RWPE2 (cell line): ENCODE measurements at regions not wholly inside any gene's neighbourhood (a gene's known extent, or its start where the extent isn't known, plus 50 kb on each side); places are given as distances from the start of the nearest gene placed in this dataset.
A peak's percentile ranks its signal among the peaks of the same experiment; 100 is the strongest.

Experiments
- ATAC-seq: fragments of 200-7000 bp; cut with Tn5 transposase; 3 replicates; pipeline ENCODE4 v1.9.1; 2021; ENCODE audit warnings: low read depth
- DNase-seq: peaks from one replicate; pipeline ENCODE4 v3.0.0-alpha.2; 2020; ENCODE audit warnings: low spot score
- H3K27ac ChIP-seq: fragments of 450-650 bp; 2 replicates; pipeline ENCODE4 v1.5.1; 2017; ENCODE audit warnings: mild to moderate bottlenecking; ENCODE audit not compliant: poor library complexity, severe bottlenecking
- H3K27me3 ChIP-seq: fragments of 250-450 bp; sonication (Bioruptor Pico); 2 replicates; pipeline ENCODE4 v1.5.1; 2021; ENCODE audit warnings: mild to moderate bottlenecking, moderate library complexity; ENCODE audit not compliant: insufficient read depth, poor library complexity, severe bottlenecking
- H3K36me3 ChIP-seq: fragments of 250-450 bp; sonication (Bioruptor Pico); 2 replicates; pipeline ENCODE4 v1.5.1; 2020; ENCODE audit warnings: low read depth, mild to moderate bottlenecking, moderate library complexity
- H3K4me1 ChIP-seq: fragments of 250-450 bp; sonication (Bioruptor Pico); 2 replicates; pipeline ENCODE4 v1.5.1; 2021; ENCODE audit warnings: mild to moderate bottlenecking, moderate library complexity; ENCODE audit not compliant: insufficient read depth, poor library complexity, severe bottlenecking
- H3K4me3 ChIP-seq: fragments of 250-450 bp; sonication (Bioruptor Pico); 2 replicates; pipeline ENCODE4 v1.5.1; 2021; ENCODE audit warnings: mild to moderate bottlenecking, moderate library complexity; ENCODE audit not compliant: severe bottlenecking
- H3K9me3 ChIP-seq: fragments of 250-450 bp; sonication (Bioruptor Pico); 2 replicates; pipeline ENCODE4 v1.5.1; 2021; ENCODE audit warnings: mild to moderate bottlenecking, moderate library complexity; ENCODE audit not compliant: severe bottlenecking
- TF ChIP-seq, protein P1 (sequence below): fragments of 450-650 bp; IDR thresholded peaks from one replicate; pipeline ENCODE4 v1.5.1; 2017; ENCODE audit warnings: mild to moderate bottlenecking, moderate library complexity; ENCODE audit not compliant: poor library complexity, severe bottlenecking

GRCh38 chr12:17077594-17077993 lies 471.6 kb upstream of the LMO3 start:
- ATAC-seq (no peak), DNase-seq (no peak)
- Histone ChIP-seq H3K4me1 (no peaks in the 10 kb centered on the region), H3K36me3 (no peaks in the 10 kb centered on the region), H3K4me3 (no peak overlapping the region), H3K27me3 (no peaks in the 10 kb centered on the region), H3K27ac (no peak overlapping the region), H3K9me3 (no peaks in the 10 kb centered on the region)
- TF ChIP-seq, protein P1, sequence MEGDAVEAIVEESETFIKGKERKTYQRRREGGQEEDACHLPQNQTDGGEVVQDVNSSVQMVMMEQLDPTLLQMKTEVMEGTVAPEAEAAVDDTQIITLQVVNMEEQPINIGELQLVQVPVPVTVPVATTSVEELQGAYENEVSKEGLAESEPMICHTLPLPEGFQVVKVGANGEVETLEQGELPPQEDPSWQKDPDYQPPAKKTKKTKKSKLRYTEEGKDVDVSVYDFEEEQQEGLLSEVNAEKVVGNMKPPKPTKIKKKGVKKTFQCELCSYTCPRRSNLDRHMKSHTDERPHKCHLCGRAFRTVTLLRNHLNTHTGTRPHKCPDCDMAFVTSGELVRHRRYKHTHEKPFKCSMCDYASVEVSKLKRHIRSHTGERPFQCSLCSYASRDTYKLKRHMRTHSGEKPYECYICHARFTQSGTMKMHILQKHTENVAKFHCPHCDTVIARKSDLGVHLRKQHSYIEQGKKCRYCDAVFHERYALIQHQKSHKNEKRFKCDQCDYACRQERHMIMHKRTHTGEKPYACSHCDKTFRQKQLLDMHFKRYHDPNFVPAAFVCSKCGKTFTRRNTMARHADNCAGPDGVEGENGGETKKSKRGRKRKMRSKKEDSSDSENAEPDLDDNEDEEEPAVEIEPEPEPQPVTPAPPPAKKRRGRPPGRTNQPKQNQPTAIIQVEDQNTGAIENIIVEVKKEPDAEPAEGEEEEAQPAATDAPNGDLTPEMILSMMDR, result no peak

DNA sequence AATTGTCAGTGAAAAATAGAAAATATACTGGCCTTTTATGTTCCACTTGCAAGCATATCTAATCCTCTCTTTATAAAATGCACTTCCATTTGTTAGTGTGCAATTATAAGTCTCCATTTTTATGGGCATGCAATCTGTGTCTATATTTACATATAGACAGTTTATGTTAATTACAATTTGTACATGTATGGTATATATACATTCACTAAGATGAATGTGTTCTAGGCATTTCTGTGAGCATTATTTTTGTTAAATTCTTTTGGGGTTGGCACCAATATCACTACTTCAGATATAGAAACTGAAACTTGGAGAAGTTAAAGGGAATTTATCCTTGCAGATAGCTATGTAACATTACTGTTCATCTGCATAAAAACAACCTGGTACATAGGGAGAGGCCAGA lies 470.8 kb upstream of the LMO3 start:
- no peaks in the 10 kb centered on the region for H3K4me1 ChIP-seq
- H3K9me3 ChIP-seq, result no peaks in the 10 kb centered on the region
- H3K27me3 ChIP-seq, result no peaks in the 10 kb centered on the region
- no peak overlapping the region for H3K4me3 ChIP-seq
- no peaks in the 10 kb centered on the region for H3K36me3 ChIP-seq
- DNase-seq (no peak), ATAC-seq (no peak)
- no peak overlapping the region for H3K27ac ChIP-seq
- TF ChIP-seq, protein P1, result no peak

DNA sequence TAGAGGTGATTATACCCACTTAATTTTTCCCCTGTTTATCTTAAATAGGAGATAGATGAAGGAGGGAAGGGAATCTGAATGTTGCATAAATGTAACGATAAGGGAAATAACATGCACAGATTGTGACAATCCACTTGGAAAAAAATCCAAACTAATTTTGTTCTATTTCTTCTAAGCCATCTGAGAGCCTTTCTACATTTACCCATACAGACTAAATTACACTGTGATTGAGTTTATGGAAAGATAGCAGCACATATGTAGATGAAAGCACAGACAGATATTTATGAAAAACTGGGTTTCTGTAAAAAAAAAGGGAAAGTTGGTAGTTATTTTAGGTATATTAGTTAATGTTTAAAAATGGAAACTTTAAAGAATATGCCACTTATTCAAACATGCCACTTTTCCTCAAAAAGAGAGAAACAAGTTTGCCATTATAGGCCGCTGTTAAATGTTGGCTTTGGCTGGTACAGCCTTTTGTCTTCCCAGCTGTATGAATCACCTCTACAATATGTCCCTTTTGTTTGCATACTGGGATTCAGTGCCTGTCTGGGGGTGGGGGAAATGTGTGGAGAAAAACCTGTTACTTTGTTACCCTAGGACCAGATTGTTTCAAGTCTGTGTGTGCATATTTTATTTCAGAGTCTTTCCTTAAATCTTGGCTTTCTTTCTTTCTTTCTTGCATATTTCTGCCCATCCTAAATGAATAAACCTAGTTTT lies 470.2 kb upstream of the LMO3 start:
- Histone ChIP-seq H3K4me1 (no peaks in the 10 kb centered on the region), H3K27ac (no peak overlapping the region), H3K9me3 (no peaks in the 10 kb centered on the region), H3K27me3 (no peaks in the 10 kb centered on the region), H3K4me3 (no peak overlapping the region), H3K36me3 (no peaks in the 10 kb centered on the region)
- TF ChIP-seq, protein P1, result no peak
- DNase-seq (no peak), ATAC-seq (peak; percentile 54; the same call in 1 of the 3 replicates)

GRCh38 chr12:17064834-17065233 lies 458.9 kb upstream of the LMO3 start:
- Histone ChIP-seq H3K36me3 (no peaks in the 10 kb centered on the region), H3K9me3 (no peaks in the 10 kb centered on the region), H3K4me1 (no peaks in the 10 kb centered on the region), H3K27me3 (no peaks in the 10 kb centered on the region), H3K4me3 (no peak overlapping the region), H3K27ac (no peak overlapping the region)
- ATAC-seq (no peak), DNase-seq (no peak)
- TF ChIP-seq, protein P1, result no peak
